H9 (cell line): ENCODE measurements at regions not wholly inside any gene's neighbourhood (a gene's known extent, or its start where the extent isn't known, plus 50 kb on each side); places are given as distances from the start of the nearest gene placed in this dataset.

ENCODE experiments used
- DNase-seq: peaks from one replicate; pipeline ENCODE4 v3.0.0-alpha.2; 2017
- H2AFZ ChIP-seq: one replicate; pipeline ENCODE4 v1.6.1; 2013; ENCODE audit warnings: mild to moderate bottlenecking, low read length, control low read depth, moderate library complexity
- H2AK5ac ChIP-seq: 2 replicates; pipeline ENCODE4 v1.6.1; 2013; ENCODE audit warnings: low read length, control low read depth, mixed read lengths; ENCODE audit not compliant: insufficient read length
- H2BK120ac ChIP-seq: one replicate; pipeline ENCODE4 v1.6.1; 2013; ENCODE audit warnings: low read depth, mild to moderate bottlenecking, low read length, control low read depth, inconsistent platforms; ENCODE audit not compliant: poor library complexity, severe bottlenecking
- H2BK12ac ChIP-seq: 2 replicates; pipeline ENCODE4 v1.6.1; 2013; ENCODE audit warnings: low read length, control low read depth, mixed read lengths, low read depth; ENCODE audit not compliant: insufficient read length
- H2BK15ac ChIP-seq: 2 replicates; pipeline ENCODE4 v1.6.1; 2013; ENCODE audit warnings: low read depth, low read length, control low read depth
- H2BK20ac ChIP-seq: one replicate; pipeline ENCODE4 v1.6.1; 2013; ENCODE audit warnings: low read depth, mild to moderate bottlenecking, low read length, control low read depth, inconsistent platforms; ENCODE audit not compliant: poor library complexity, severe bottlenecking
- H2BK5ac ChIP-seq: 2 replicates; pipeline ENCODE4 v1.6.1; 2013; ENCODE audit warnings: low read length, control low read depth, mixed read lengths; ENCODE audit not compliant: insufficient read length
- H3K14ac ChIP-seq: 2 replicates; pipeline ENCODE4 v1.6.1; 2013; ENCODE audit warnings: low read length, control low read depth; ENCODE audit not compliant: insufficient read depth
- H3K18ac ChIP-seq: 2 replicates; pipeline ENCODE4 v1.6.1; 2013; ENCODE audit warnings: low read depth, mild to moderate bottlenecking, mixed read lengths, low read length, control low read depth; ENCODE audit not compliant: insufficient read length
- H3K23ac ChIP-seq: 2 replicates; pipeline ENCODE4 v1.6.1; 2013; ENCODE audit warnings: low read length, control low read depth, mixed read lengths, low read depth; ENCODE audit not compliant: insufficient read length
- H3K23me2 ChIP-seq: 2 replicates; pipeline ENCODE4 v1.6.1; 2013; ENCODE audit warnings: low read depth, mild to moderate bottlenecking, mixed read lengths, low read length, control low read depth; ENCODE audit not compliant: insufficient read length, poor library complexity, severe bottlenecking
- H3K27ac ChIP-seq: 2 replicates; pipeline ENCODE4 v1.5.1; 2013; ENCODE audit warnings: low read length, control low read depth, mixed read lengths, low read depth; ENCODE audit not compliant: insufficient read length
- H3K27me3 ChIP-seq: 2 replicates; pipeline ENCODE4 v1.6.1; 2013; ENCODE audit warnings: low read length, control low read depth, inconsistent platforms; ENCODE audit not compliant: insufficient read depth
- H3K4ac ChIP-seq: 2 replicates; pipeline ENCODE4 v1.6.1; 2013; ENCODE audit warnings: low read depth, mild to moderate bottlenecking, control low read depth, inconsistent platforms, low read length, moderate library complexity
- H3K4me1 ChIP-seq: 2 replicates; pipeline ENCODE4 v1.6.1; 2013; ENCODE audit warnings: low read length, control low read depth, inconsistent platforms; ENCODE audit not compliant: insufficient read depth
- H3K4me2 ChIP-seq: 2 replicates; pipeline ENCODE4 v1.6.1; 2013; ENCODE audit warnings: low read length, control low read depth, mixed read lengths; ENCODE audit not compliant: insufficient read length, insufficient read depth
- H3K56ac ChIP-seq: 2 replicates; pipeline ENCODE4 v1.6.1; 2013; ENCODE audit warnings: low read depth, mild to moderate bottlenecking, mixed read lengths, low read length, control low read depth; ENCODE audit not compliant: insufficient read length
- H3K79me1 ChIP-seq: 2 replicates; pipeline ENCODE4 v1.6.1; 2013; ENCODE audit warnings: low read depth, mild to moderate bottlenecking, moderate library complexity, low read length, control low read depth, inconsistent platforms; ENCODE audit not compliant: insufficient read depth, poor library complexity, severe bottlenecking
- H3K79me2 ChIP-seq: 2 replicates; pipeline ENCODE4 v1.6.1; 2013; ENCODE audit warnings: low read length, control low read depth, inconsistent platforms; ENCODE audit not compliant: insufficient read depth
- H3K9ac ChIP-seq: 2 replicates; pipeline ENCODE4 v1.6.1; 2013; ENCODE audit warnings: low read length, control low read depth, mixed read lengths; ENCODE audit not compliant: insufficient read length; ENCODE audit errors: extremely low read depth
- H3K9me3 ChIP-seq: one replicate; pipeline ENCODE4 v1.6.1; 2013; ENCODE audit warnings: low read depth, low read length, inconsistent platforms; ENCODE audit not compliant: control insufficient read depth
- H3T11ph ChIP-seq: one replicate; pipeline ENCODE4 v1.6.1; 2013; ENCODE audit warnings: mild to moderate bottlenecking, low read length, control low read depth, inconsistent platforms
- H4K20me1 ChIP-seq: one replicate; pipeline ENCODE4 v1.6.1; 2013; ENCODE audit not compliant: control insufficient read depth, insufficient read length, insufficient read depth
- H4K5ac ChIP-seq: 2 replicates; pipeline ENCODE4 v1.6.1; 2013; ENCODE audit warnings: low read depth, mild to moderate bottlenecking, mixed read lengths, low read length, control low read depth; ENCODE audit not compliant: insufficient read length
- H4K8ac ChIP-seq: replicated peaks from 2 replicates; pipeline ENCODE4 v1.6.1; 2013; ENCODE audit warnings: low read length, control low read depth, mixed read lengths, low read depth; ENCODE audit not compliant: insufficient read length
- H4K91ac ChIP-seq: 2 replicates; pipeline ENCODE4 v1.6.1; 2013; ENCODE audit warnings: low read depth, mild to moderate bottlenecking, moderate library complexity, mixed read lengths, low read length, control low read depth; ENCODE audit not compliant: insufficient read length
- H3K27ac Mint-ChIP-seq, 3 experiments: 2 replicates in 2 of 3; 3 replicates in 1 of 3; pipeline ENCODE4 v1.8.0; 2020 to 2021; ENCODE audit warnings: mixed read lengths in 3 of 3, mild to moderate bottlenecking in 1 of 3, moderate library complexity in 1 of 3
- H3K27me3 Mint-ChIP-seq: 2 replicates; pipeline ENCODE4 v1.8.0; 2021; ENCODE audit warnings: low read depth, mild to moderate bottlenecking, moderate library complexity, mixed read lengths
- H3K36me3 Mint-ChIP-seq, 3 experiments: 2 replicates in 2 of 3; 3 replicates in 1 of 3; pipeline ENCODE4 v1.8.0; 2020 to 2021; ENCODE audit warnings: low read depth in 3 of 3, mixed read lengths in 3 of 3; ENCODE audit not compliant: insufficient read depth in 1 of 3
- H3K4me1 Mint-ChIP-seq, 2 experiments: 2 replicates each; pipeline ENCODE4 v1.8.0; 2020; ENCODE audit warnings: mixed read lengths in 2 of 2
- H3K4me3 Mint-ChIP-seq, 2 experiments: 2 replicates in 1 of 2; 3 replicates in 1 of 2; pipeline ENCODE4 v1.8.0; 2020 to 2021; ENCODE audit warnings: mild to moderate bottlenecking in 2 of 2, mixed read lengths in 2 of 2, moderate library complexity in 1 of 2
- H3K9me3 Mint-ChIP-seq, 2 experiments: 2 replicates in 1 of 2; 3 replicates in 1 of 2; pipeline ENCODE4 v1.8.0; 2020; ENCODE audit warnings: mild to moderate bottlenecking in 2 of 2, mixed read lengths in 2 of 2, moderate library complexity in 1 of 2
- CTCF ChIP-seq: fragments of 200-600 bp; sonication (generic); conservative IDR thresholded peaks from 3 replicates; pipeline ENCODE4 v1.8.0; 2021; ENCODE audit warnings: antibody characterized with exemption, mild to moderate bottlenecking
- whole genome bisulfite sequencing: extraction: QIAGEN DNeasy Blood & Tissue Kit; methylation state at CpG from one replicate; pipeline ENCODE4 v1.1.7; 2013; ENCODE audit warnings: missing lambda C conversion rate, low lambda C conversion rate, mixed read lengths; ENCODE audit not compliant: insufficient read length; ENCODE audit errors: extremely low coverage; 5-methylcytosine and 5-hydroxymethylcytosine counted together

DNA sequence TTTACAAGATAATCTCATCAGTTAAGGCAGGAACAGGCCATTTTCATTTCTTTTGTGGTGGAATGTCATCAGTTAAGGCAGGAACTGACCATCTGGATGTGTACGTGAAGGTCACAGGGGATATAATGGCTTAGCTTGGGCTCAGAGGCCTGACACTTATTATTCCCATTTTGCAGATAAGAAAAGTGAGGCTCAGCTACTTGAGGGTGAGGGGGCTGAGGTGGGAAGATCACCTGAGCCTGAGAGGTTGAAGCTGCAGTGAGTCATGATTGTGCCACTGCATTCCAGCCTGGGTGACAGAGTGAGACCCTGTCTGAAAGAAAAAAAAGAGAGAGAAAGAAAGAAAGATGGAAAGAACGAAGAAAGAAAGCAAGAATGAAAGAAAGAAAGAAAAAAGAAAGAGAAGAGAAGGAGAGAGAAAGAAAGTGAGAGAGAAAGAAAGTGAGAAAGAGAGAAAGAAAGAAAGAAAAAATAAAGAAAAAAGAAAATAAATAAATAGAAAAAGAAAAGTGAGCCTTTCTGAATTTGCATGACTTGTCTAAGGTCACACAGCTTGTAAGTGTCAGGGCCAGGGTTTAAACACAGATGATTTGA, 142.0 kb downstream of the TMEM30B start:
- H4K20me1 ChIP-seq: no peaks in the 10 kb centered on the region
- no peak overlapping the region for H3K27ac Mint-ChIP-seq

More for the DNA sequence above, 142.0 kb downstream of the TMEM30B start:
- TF ChIP-seq CTCF: no peak
- Histone ChIP-seq H3K23me2 (no peaks in the 10 kb centered on the region), H3K9ac (no peak overlapping the region), H3K79me2 (no peaks in the 10 kb centered on the region), H2BK20ac (no peak overlapping the region), H3K18ac (no peak overlapping the region), H2AFZ (no peak overlapping the region), H3K56ac (no peak overlapping the region), H4K8ac (no peak overlapping the region), H2BK5ac (no peak overlapping the region), H4K91ac (no peak overlapping the region), H2BK120ac (no peak overlapping the region), H2AK5ac (no peak overlapping the region), H3K9me3 (peaks cover 17% of the 10 kb centered on the region), H3K79me1 (no peaks in the 10 kb centered on the region), H3K27ac (no peak overlapping the region), H3K27me3 (no peaks in the 10 kb centered on the region), H3K4me2 (no peak overlapping the region), H3T11ph (no peak overlapping the region), H2BK12ac (no peak overlapping the region), H3K4ac (no peak overlapping the region), H2BK15ac (no peak overlapping the region), H3K23ac (no peak overlapping the region), H3K14ac (no peak overlapping the region), H3K4me1 (no peaks in the 10 kb centered on the region), H4K5ac (no peak overlapping the region)
- H3K36me3 Mint-ChIP-seq: peaks cover 38 to 71% (median 54%) of the 10 kb centered on the region in 3 experiments
- peaks cover 64 to 86% of the 10 kb centered on the region in 2 experiments for H3K9me3 Mint-ChIP-seq
- no CpG with 5 or more reads among the region's 2 CpGs for WGBS
- DNase-seq: no peak
- no peak overlapping the region for H3K4me3 Mint-ChIP-seq
- H3K27me3 Mint-ChIP-seq: peaks cover 10% of the 10 kb centered on the region
- peaks cover 0 to under 1% of the 10 kb centered on the region in 2 experiments; a peak in 1 of 4 replicates for H3K4me1 Mint-ChIP-seq
